T-cell (primary cell): ENCODE measurements at regions not wholly inside any gene's neighbourhood (a gene's known extent, or its start where the extent isn't known, plus 50 kb on each side); places are given as distances from the start of the nearest gene placed in this dataset.

ENCODE experiments used
- ATAC-seq, 4 experiments: fragments of 200-7000 bp in 3 of 4; fragments of 150-1000 bp in 1 of 4; cut with Tn5 transposase; replicated peaks in 1 of 4; 1 replicate in 3 of 4; 2 replicates in 1 of 4; pipeline ENCODE4 v1.10.0; 2021; ENCODE audit warnings: moderate library complexity in 3 of 4, mild to moderate bottlenecking in 2 of 4, moderate number of reproducible peaks in 1 of 4
- CTCF ChIA-PET, 2 donors: fragments of 300-600 bp; sonication (Branson Sonifier 250); formaldehyde crosslinking; loops; one replicate each; lab custom pipeline; 2022; ENCODE audit warnings: antibody characterized with exemption in 2 of 2; lab: Charles Lee
- POLR2A ChIA-PET, 2 donors: fragments of 300-600 bp; sonication (Branson Sonifier 250); formaldehyde crosslinking; loops; one replicate each; lab custom pipeline; 2022; ENCODE audit warnings: antibody characterized with exemption in 2 of 2; lab: Charles Lee
- DNase-seq, 35 experiments: peaks; one replicate each; pipeline versions ENCODE4 v3.0.0 to v3.0.0-alpha.2; 2013 to 2023
- H3K27ac ChIP-seq: one replicate; pipeline ENCODE4 v1.5.1; 2013; ENCODE audit warnings: low read length
- H3K27me3 ChIP-seq, 2 experiments: replicated peaks in 1 of 2; 1 replicate in 1 of 2; 2 replicates in 1 of 2; pipeline versions ENCODE4 v1.6.1 to v1.7.0; 2013; ENCODE audit warnings: low read length in 1 of 2, mixed read lengths in 1 of 2; ENCODE audit not compliant: control insufficient read depth in 2 of 2, insufficient read depth in 2 of 2; ENCODE audit errors: extremely low read depth in 1 of 2
- H3K36me3 ChIP-seq, 2 donors: 1 replicate in 1 of 2; 2 replicates in 1 of 2; pipeline versions ENCODE4 v1.6.1 to v1.7.0; 2013; ENCODE audit warnings: low read length in 1 of 2; ENCODE audit not compliant: control insufficient read depth in 2 of 2, insufficient read depth in 1 of 2; ENCODE audit errors: extremely low read depth in 1 of 2
- H3K4me1 ChIP-seq, 2 experiments: 1 replicate in 1 of 2; 2 replicates in 1 of 2; pipeline versions ENCODE4 v1.6.1 to v1.7.0; 2013; ENCODE audit warnings: low read length in 2 of 2, mixed read lengths in 1 of 2; ENCODE audit not compliant: insufficient read depth in 2 of 2, control insufficient read depth in 1 of 2; ENCODE audit errors: extremely low read depth in 1 of 2
- H3K4me3 ChIP-seq, 2 donors: 1 replicate in 1 of 2; 2 replicates in 1 of 2; pipeline versions ENCODE4 v1.5.1 to v1.7.0; 2013; ENCODE audit warnings: mild to moderate bottlenecking in 2 of 2, low read length in 1 of 2, moderate library complexity in 1 of 2; ENCODE audit not compliant: control insufficient read depth in 1 of 2; ENCODE audit errors: extremely low read depth in 1 of 2
- H3K9me3 ChIP-seq: 2 replicates; pipeline ENCODE4 v1.7.0; 2013
- H3K27ac Mint-ChIP-seq, 2 donors: one replicate each; pipeline ENCODE4 v1.8.0; 2020 to 2021; ENCODE audit warnings: mild to moderate bottlenecking in 2 of 2, mixed read lengths in 2 of 2
- H3K27me3 Mint-ChIP-seq, 2 donors: one replicate each; pipeline ENCODE4 v1.8.0; 2021 to 2022; ENCODE audit warnings: mixed read lengths in 2 of 2
- H3K36me3 Mint-ChIP-seq: one replicate; pipeline ENCODE4 v1.8.0; 2021; ENCODE audit warnings: mixed read lengths
- H3K4me1 Mint-ChIP-seq, 3 donors: one replicate each; pipeline ENCODE4 v1.8.0; 2020 to 2022; ENCODE audit warnings: mixed read lengths in 3 of 3, mild to moderate bottlenecking in 1 of 3
- H3K4me3 Mint-ChIP-seq, 3 donors: one replicate each; pipeline ENCODE4 v1.8.0; 2020 to 2022; ENCODE audit warnings: mild to moderate bottlenecking in 3 of 3, mixed read lengths in 3 of 3, moderate library complexity in 3 of 3
- H3K9me3 Mint-ChIP-seq, 3 donors: one replicate each; pipeline ENCODE4 v1.8.0; 2020 to 2022; ENCODE audit warnings: mixed read lengths in 3 of 3
- WGBS: methylation state at CpG from one replicate; pipeline ENCODE4 v1.1.5; 2013; ENCODE audit warnings: missing lambda C conversion rate; ENCODE audit not compliant: insufficient coverage; 5-methylcytosine and 5-hydroxymethylcytosine counted together

DNA sequence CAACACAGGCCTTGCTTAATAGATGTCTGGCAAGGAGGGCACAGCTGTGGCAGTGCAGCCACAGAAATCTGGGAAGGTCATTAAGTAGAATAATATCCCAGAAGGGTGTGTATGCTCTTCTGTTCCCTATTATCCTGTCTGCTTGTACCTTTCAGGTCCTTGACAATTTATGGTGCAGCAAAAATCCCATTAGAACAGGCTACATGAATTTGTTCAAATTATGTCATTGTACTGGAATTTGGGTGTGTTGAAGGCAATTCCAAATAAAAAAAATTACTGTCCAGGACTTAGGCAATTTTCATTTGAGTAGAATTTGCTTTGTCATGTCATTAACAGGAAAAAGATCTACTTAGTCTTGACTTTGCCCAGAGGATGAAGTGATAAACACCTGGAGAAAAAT lies 192.1 kb downstream of the IDS start:
- Mint-ChIP-seq H3K36me3 (no peaks in the 10 kb centered on the region), H3K4me1 (no peaks in the 10 kb centered on the region), H3K27ac (no peak overlapping the region), H3K27me3 (peaks cover 0 to 20% of the 10 kb centered on the region in 2 donors), H3K4me3 (no peak overlapping the region), H3K9me3 (no peaks in the 10 kb centered on the region)
- ATAC-seq = no peak
- CTCF ChIA-PET = no interaction called here
- Histone ChIP-seq H3K36me3 (no peaks in the 10 kb centered on the region), H3K27me3 (peaks cover 0 to 2% of the 10 kb centered on the region in 2 experiments), H3K4me1 (no peaks in the 10 kb centered on the region), H3K4me3 (no peak overlapping the region), H3K9me3 (no peaks in the 10 kb centered on the region), H3K27ac (no peak overlapping the region)
- POLR2A ChIA-PET = no interaction called here
- no peak for DNase-seq

DNA sequence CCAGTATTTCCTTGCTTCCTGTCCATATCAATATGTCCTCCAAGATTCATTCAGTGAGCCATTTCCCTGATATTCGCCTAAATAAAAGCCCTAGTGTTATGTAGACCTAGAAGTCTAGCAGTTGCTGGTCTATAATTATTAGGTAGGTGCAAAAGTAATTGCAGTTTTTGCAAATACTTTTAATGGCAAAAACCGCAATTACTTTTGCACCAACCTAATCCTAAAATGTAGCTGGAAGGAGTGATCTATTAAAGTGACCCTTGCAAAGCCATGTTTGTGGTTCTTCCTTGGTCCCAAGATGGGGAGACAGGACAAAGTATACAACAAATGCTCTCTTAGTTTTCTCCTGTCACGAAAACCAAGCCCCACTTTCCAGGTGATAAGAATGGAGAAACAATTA lies 193.0 kb downstream of the IDS start:
- POLR2A ChIA-PET = no interaction called here
- Mint-ChIP-seq H3K4me3 (no peak overlapping the region), H3K36me3 (no peaks in the 10 kb centered on the region), H3K27ac (no peak overlapping the region), H3K4me1 (no peaks in the 10 kb centered on the region), H3K9me3 (no peaks in the 10 kb centered on the region), H3K27me3 (peaks cover 0 to 12% of the 10 kb centered on the region in 2 donors)
- DNase-seq (no peak), ATAC-seq (no peak)
- H3K27ac ChIP-seq = no peak overlapping the region
- peaks cover 0 to 2% of the 10 kb centered on the region in 2 experiments for H3K27me3 ChIP-seq
- H3K36me3 ChIP-seq = no peaks in the 10 kb centered on the region
- CTCF ChIA-PET = no interaction called here
- WGBS = no CpG with 5 or more reads among the region's 3 CpGs
- H3K9me3 ChIP-seq = no peaks in the 10 kb centered on the region
- no peak overlapping the region for H3K4me3 ChIP-seq
- H3K4me1 ChIP-seq = no peaks in the 10 kb centered on the region

GRCh38 chrX:149302705-149303104 lies 202.4 kb downstream of the IDS start:
- WGBS = 83% methylated on average over 1 of the region's 2 CpGs

GRCh38 chrX:149298111-149298510 lies 207.0 kb downstream of the IDS start:
- no peak for DNase-seq
- ChIA-PET POLR2A (no interaction called here), CTCF (interaction anchor here in 1 of 2 donors (0.7 kb wide), 1 partner anchor 11 kb away, joined by 3 read pairs; no protein-coding TSS in a partner anchor)
- no peak overlapping the region for H3K27ac ChIP-seq
- no peaks in the 10 kb centered on the region for H3K9me3 Mint-ChIP-seq
- no peak overlapping the region for H3K4me3 Mint-ChIP-seq
- H3K4me1 ChIP-seq = no peaks in the 10 kb centered on the region
- WGBS = no CpG with 5 or more reads among the region's 1 CpG
- H3K27me3 Mint-ChIP-seq = peaks cover 0 to 17% of the 10 kb centered on the region in 2 donors
- ATAC-seq = no peak
- no peaks in the 10 kb centered on the region for H3K36me3 Mint-ChIP-seq
- H3K27ac Mint-ChIP-seq = no peak overlapping the region
- no peaks in the 10 kb centered on the region for H3K9me3 ChIP-seq
- no peaks in the 10 kb centered on the region for H3K27me3 ChIP-seq
- no peaks in the 10 kb centered on the region for H3K36me3 ChIP-seq
- no peak overlapping the region for H3K4me3 ChIP-seq
- H3K4me1 Mint-ChIP-seq = no peaks in the 10 kb centered on the region

More at GRCh38 chrX:149302705-149303104, 202.4 kb downstream of the IDS start:
- POLR2A ChIA-PET = no interaction called here
- Mint-ChIP-seq H3K9me3 (no peaks in the 10 kb centered on the region), H3K4me3 (no peak overlapping the region), H3K27ac (no peak overlapping the region), H3K27me3 (peaks cover 5 to 22% of the 10 kb centered on the region in 2 donors), H3K36me3 (no peaks in the 10 kb centered on the region), H3K4me1 (no peaks in the 10 kb centered on the region)
- H3K36me3 ChIP-seq = no peaks in the 10 kb centered on the region
- no peaks in the 10 kb centered on the region for H3K27me3 ChIP-seq
- no peak overlapping the region for H3K4me3 ChIP-seq
- ATAC-seq (no peak), DNase-seq (no peak)
- H3K9me3 ChIP-seq = no peaks in the 10 kb centered on the region
- H3K27ac ChIP-seq = no peak overlapping the region
- CTCF ChIA-PET = no interaction called here
- H3K4me1 ChIP-seq = no peaks in the 10 kb centered on the region

GRCh38 chrX:149296092-149296491 lies 209.0 kb downstream of the IDS start:
- no peak overlapping the region for H3K27ac Mint-ChIP-seq
- H3K36me3 Mint-ChIP-seq = no peaks in the 10 kb centered on the region
- Histone ChIP-seq H3K27ac (no peak overlapping the region), H3K9me3 (no peaks in the 10 kb centered on the region), H3K4me1 (no peaks in the 10 kb centered on the region), H3K27me3 (no peaks in the 10 kb centered on the region), H3K4me3 (no peak overlapping the region), H3K36me3 (no peaks in the 10 kb centered on the region)
- ChIA-PET POLR2A (no interaction called here), CTCF (no interaction called here)
- ATAC-seq = no peak
- H3K4me1 Mint-ChIP-seq = no peaks in the 10 kb centered on the region
- peaks cover 0 to 12% of the 10 kb centered on the region in 2 donors for H3K27me3 Mint-ChIP-seq
- WGBS = no CpG with 5 or more reads among the region's 5 CpGs
- H3K4me3 Mint-ChIP-seq = no peak overlapping the region
- no peaks in the 10 kb centered on the region for H3K9me3 Mint-ChIP-seq
- DNase-seq = no peak

- CTCF ChIA-PET = interaction anchor here (0.6 to 1.3 kb wide), 6 partner anchors 11 to 1237 kb away, joined by 3 to 7 read pairs (median 4); no protein-coding TSS in a partner anchor
- H3K9me3 Mint-ChIP-seq = no peaks in the 10 kb centered on the region
Observed at GRCh38 chrX:149286940-149287349, 218.2 kb downstream of the IDS start.

DNA sequence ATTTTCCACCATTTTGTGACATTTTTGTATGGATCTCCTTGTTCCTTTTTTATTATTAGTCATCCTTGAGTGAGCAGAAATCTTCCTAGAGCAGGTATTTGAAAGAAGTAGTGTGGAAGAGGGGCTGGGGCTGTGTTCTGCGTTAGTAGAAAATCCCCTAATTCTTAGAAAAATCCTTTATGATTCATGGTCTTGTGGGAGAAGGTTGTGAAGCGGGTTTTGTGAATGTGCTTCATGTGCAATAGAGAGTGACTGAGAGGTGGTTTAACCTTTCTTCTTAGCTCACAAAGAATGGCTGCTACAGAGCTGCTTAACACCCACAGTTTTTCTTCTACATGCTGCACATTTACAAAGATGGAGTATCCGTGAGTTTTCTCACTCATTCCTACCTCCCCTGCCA lies 220.5 kb downstream of the IDS start:
- Mint-ChIP-seq H3K27me3 (peaks cover 2 to 16% of the 10 kb centered on the region in 2 donors), H3K27ac (no peak overlapping the region), H3K4me3 (no peak overlapping the region), H3K36me3 (no peaks in the 10 kb centered on the region), H3K4me1 (no peaks in the 10 kb centered on the region), H3K9me3 (no peaks in the 10 kb centered on the region)
- CTCF ChIA-PET = interaction anchor here (0.7 to 1.1 kb wide), 3 partner anchors 1150 to 1335 kb away, joined by 3 read pairs; no protein-coding TSS in a partner anchor
- DNase-seq (no peak), ATAC-seq (no peak)
- H3K27ac ChIP-seq = no peak overlapping the region
- H3K36me3 ChIP-seq = no peaks in the 10 kb centered on the region
- POLR2A ChIA-PET = no interaction called here
- no peaks in the 10 kb centered on the region for H3K9me3 ChIP-seq
- H3K27me3 ChIP-seq = no peaks in the 10 kb centered on the region
- WGBS = no CpG with 5 or more reads among the region's 3 CpGs
- H3K4me3 ChIP-seq = no peak overlapping the region
- no peaks in the 10 kb centered on the region for H3K4me1 ChIP-seq

More at GRCh38 chrX:149286940-149287349, 218.2 kb downstream of the IDS start:
- Histone ChIP-seq H3K27me3 (no peaks in the 10 kb centered on the region), H3K4me1 (no peaks in the 10 kb centered on the region), H3K9me3 (no peaks in the 10 kb centered on the region), H3K36me3 (no peaks in the 10 kb centered on the region), H3K4me3 (no peak overlapping the region), H3K27ac (no peak overlapping the region)
- H3K27ac Mint-ChIP-seq = no peak overlapping the region
- ATAC-seq (peak in 2 of 4 experiments; percentile 39 to 40), DNase-seq (peak in 32 of 35 experiments; percentile 0 to 64 (median 19))
- WGBS = no CpG with 5 or more reads among the region's 4 CpGs
- no peak overlapping the region for H3K4me3 Mint-ChIP-seq
- H3K36me3 Mint-ChIP-seq = no peaks in the 10 kb centered on the region
- no peaks in the 10 kb centered on the region for H3K4me1 Mint-ChIP-seq
- peaks cover 2 to 16% of the 10 kb centered on the region in 2 donors for H3K27me3 Mint-ChIP-seq
- POLR2A ChIA-PET = no interaction called here
